ENCODE measurements at regions not wholly inside any gene's neighbourhood (a gene's known extent, or its start where the extent isn't known, plus 50 kb on each side); places are given as distances from the start of the nearest gene placed in this dataset.

- Histone ChIP-seq H3K4me1 (replicated peaks in 1 of 2) (no peaks in the 10 kb centered on the region), H3K4me3 (no peak overlapping the region), H3K27me3 (no peaks in the 10 kb centered on the region), H3K36me3 (replicated peaks in 1 of 2) (no peaks in the 10 kb centered on the region), H3K9me3 (replicated peaks in 1 of 3) (no peaks in the 10 kb centered on the region), H3K27ac (no peak overlapping the region)
- intact Hi-C loops (cut with DNase I): no loop called here
- TF ChIP-seq POLR2A (IDR thresholded peaks at IDR 0.05) (no peak), CTCF (IDR thresholded peaks at IDR 0.05) (no peak)
- DNase-seq: no peak
- WGBS, 4 donors: 53 to 73% (median 61%) methylated on average over 4 of the region's 4 CpGs
Observed at GRCh38 chr12:125360540-125360939, 295.3 kb downstream of the AACS start.

GRCh38 chr12:125371033-125371432 lies 305.8 kb downstream of the AACS start:
- no peak overlapping the region for H3K27ac ChIP-seq
- no peak for TF ChIP-seq POLR2A (IDR thresholded peaks at IDR 0.05)
- H3K4me3 ChIP-seq: no peak overlapping the region
- intact Hi-C loops (cut with DNase I): no loop called here
- 50 to 61% (median 54%) methylated on average over 3 to 4 of the region's 4 CpGs for WGBS, 4 donors
- no peaks in the 10 kb centered on the region for H3K27me3 ChIP-seq
- no peak for DNase-seq
- no peaks in the 10 kb centered on the region for H3K4me1 ChIP-seq (replicated peaks in 1 of 2)
- H3K36me3 ChIP-seq (replicated peaks in 1 of 2): no peaks in the 10 kb centered on the region
- H3K9me3 ChIP-seq (replicated peaks in 1 of 3): no peaks in the 10 kb centered on the region

DNA sequence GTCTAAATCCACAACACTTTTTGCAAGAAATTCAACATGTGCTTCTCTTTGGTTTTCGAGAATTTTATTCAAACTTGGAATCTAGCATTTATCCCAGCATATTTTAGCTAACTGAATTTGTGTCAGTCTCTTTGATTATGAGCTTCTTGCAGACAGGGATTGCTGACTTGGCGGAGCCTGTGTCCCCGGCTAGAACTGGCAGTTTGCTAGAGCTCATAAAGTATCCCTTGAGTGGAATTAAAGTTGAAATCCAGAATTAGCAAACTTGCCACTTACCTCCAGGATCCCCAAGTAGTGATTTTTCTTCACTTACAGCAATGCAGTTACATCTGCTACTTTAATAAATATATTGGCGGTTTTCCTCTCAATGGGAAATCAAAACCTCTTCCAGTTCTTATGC lies 306.9 kb downstream of the AACS start:
- no peaks in the 10 kb centered on the region for H3K36me3 ChIP-seq (replicated peaks in 1 of 2)
- no peaks in the 10 kb centered on the region for H3K9me3 ChIP-seq (replicated peaks in 1 of 3)
- 68 to 81% (median 77%) methylated on average over 4 of the region's 4 CpGs for WGBS, 4 donors

GRCh38 chr12:125373375-125373774 lies 308.1 kb downstream of the AACS start:
- Histone ChIP-seq H3K36me3 (replicated peaks in 1 of 2) (no peaks in the 10 kb centered on the region), H3K27me3 (peaks cover 7% of the 10 kb centered on the region), H3K9me3 (replicated peaks in 1 of 3) (no peaks in the 10 kb centered on the region), H3K27ac (no peak overlapping the region), H3K4me1 (replicated peaks in 1 of 2) (no peaks in the 10 kb centered on the region), H3K4me3 (no peak overlapping the region)
- intact Hi-C loops (cut with DNase I): no loop called here
- TF ChIP-seq POLR2A (IDR thresholded peaks at IDR 0.05): no peak
- no peak for TF ChIP-seq CTCF (IDR thresholded peaks at IDR 0.05)
- no peak for DNase-seq
- 64 to 75% (median 68%) methylated on average over 6 of the region's 6 CpGs for WGBS, 4 donors

More for the DNA sequence above, 306.9 kb downstream of the AACS start:
- TF ChIP-seq CTCF (IDR thresholded peaks at IDR 0.05): no peak
- no peak for TF ChIP-seq POLR2A (IDR thresholded peaks at IDR 0.05)
- Histone ChIP-seq H3K4me1 (replicated peaks in 1 of 2) (no peaks in the 10 kb centered on the region), H3K27ac (no peak overlapping the region), H3K27me3 (peaks cover 6% of the 10 kb centered on the region), H3K4me3 (no peak overlapping the region)
- intact Hi-C loops (cut with DNase I): no loop called here
- DNase-seq: no peak

DNA sequence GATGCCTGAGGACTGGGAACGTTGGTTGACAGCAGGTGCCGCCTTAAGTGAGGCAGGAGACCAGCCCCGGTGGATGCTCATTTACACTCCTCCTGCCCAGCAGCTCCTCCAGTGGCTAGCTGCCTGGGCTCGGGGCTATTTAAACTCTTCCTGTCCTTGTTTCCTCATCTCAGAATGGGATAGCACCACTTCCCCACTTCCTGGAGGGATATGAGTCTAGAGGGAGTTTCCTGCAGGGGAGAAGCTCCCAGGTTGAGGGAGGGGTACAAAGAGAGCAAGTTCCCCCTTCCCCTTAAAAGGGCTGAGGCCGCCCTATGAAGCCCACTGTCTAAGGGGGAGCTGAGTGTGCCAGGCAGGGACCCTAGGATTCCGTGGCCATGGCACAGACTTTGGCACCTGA lies 311.2 kb downstream of the AACS start:
- Histone ChIP-seq H3K36me3 (replicated peaks in 1 of 2) (no peaks in the 10 kb centered on the region), H3K4me1 (replicated peaks in 1 of 2) (no peaks in the 10 kb centered on the region), H3K4me3 (no peak overlapping the region), H3K27me3 (peaks cover 11% of the 10 kb centered on the region), H3K27ac (no peak overlapping the region), H3K9me3 (replicated peaks in 1 of 3) (no peaks in the 10 kb centered on the region)
- WGBS, 4 donors: 42 to 49% (median 46%) methylated on average over 6 of the region's 6 CpGs
- no peak for TF ChIP-seq CTCF (IDR thresholded peaks at IDR 0.05)
- no peak for TF ChIP-seq POLR2A (IDR thresholded peaks at IDR 0.05)
- intact Hi-C loops (cut with DNase I): no loop called here
- no peak for DNase-seq

All from adrenal gland (tissue), 9 donors.